HG02938 (cell line): ENCODE measurements at regions not wholly inside any gene's neighbourhood (a gene's known extent, or its start where the extent isn't known, plus 50 kb on each side); places are given as distances from the start of the nearest gene placed in this dataset.

Experiments
- ATAC-seq: cut with Tn5 transposase; IDR thresholded peaks from one replicate; pipeline ENCODE4 v1.9.1; 2021; ENCODE audit warnings: mild to moderate bottlenecking, moderate library complexity; ENCODE audit not compliant: unreplicated experiment

GRCh38 chr2:164306872-164307271 lies 314.4 kb downstream of the GRB14 start:
- no peak for ATAC-seq

GRCh38 chr2:164302786-164303185 lies 318.5 kb downstream of the GRB14 start:
- no peak for ATAC-seq

DNA sequence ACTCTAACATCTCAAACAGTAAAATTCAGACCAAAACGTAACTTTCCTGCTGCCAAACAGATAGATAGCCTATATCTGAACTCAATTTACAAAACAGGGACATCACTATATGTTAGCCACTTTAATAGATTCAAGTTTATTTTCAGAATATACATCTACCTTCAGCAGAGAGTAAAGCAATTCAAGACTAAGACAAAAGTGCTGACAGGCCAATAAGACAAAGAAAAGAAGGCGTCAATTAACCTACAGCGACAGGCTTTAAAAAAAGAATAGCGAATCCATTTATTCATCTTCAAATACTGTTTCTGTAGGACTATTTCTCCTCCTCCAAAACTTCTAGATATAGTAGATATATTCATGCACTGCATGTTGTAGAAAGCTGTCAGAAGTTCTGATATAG lies 333.0 kb downstream of the GRB14 start:
- no peak for ATAC-seq

- no peak for ATAC-seq
Measured at GRCh38 chr2:164287056-164287455, 334.2 kb downstream of the GRB14 start.

- no peak for ATAC-seq
Measured at GRCh38 chr2:164285576-164285975, 335.7 kb downstream of the GRB14 start.

DNA sequence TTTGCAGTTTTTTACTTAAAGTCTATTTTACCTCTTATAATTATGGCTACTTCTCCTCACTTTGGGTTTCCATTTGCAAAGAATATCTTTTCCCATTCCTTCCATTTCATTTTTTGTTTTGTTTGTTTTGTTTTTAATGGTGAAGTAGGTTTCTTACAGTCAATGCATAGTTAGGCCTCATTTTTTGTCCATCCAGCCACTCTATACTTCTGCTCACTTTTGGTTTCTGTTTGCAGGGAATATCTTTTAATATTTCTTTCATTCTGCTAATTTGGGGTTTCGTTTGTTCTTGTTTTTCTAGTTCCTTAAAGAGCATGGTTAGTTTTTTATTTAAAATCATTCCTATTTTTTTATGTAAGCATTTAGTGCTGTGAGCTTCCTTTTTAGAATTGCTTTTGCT lies 339.4 kb downstream of the GRB14 start:
- ATAC-seq = no peak

DNA sequence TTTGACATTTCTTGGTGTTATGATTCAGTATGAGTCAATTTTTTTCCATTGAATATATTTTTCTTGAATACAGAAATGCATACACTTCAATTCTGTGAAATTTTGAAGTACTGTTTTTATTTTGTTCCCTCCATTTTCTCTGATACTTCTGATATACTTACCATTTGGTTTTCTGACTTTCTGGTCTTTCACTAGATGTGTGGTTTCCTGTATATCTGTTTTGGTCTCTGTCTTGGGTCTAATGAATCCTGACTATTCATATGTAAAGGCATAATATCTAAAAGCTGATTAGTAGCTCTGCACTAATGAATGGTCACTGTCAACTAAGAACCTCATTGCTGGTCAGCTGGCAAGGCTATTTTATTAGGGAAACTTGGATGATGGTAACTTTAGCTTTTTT lies 345.6 kb downstream of the GRB14 start:
- no peak for ATAC-seq

GRCh38 chr2:164260506-164260905 lies 360.8 kb downstream of the GRB14 start:
- ATAC-seq = no peak

DNA sequence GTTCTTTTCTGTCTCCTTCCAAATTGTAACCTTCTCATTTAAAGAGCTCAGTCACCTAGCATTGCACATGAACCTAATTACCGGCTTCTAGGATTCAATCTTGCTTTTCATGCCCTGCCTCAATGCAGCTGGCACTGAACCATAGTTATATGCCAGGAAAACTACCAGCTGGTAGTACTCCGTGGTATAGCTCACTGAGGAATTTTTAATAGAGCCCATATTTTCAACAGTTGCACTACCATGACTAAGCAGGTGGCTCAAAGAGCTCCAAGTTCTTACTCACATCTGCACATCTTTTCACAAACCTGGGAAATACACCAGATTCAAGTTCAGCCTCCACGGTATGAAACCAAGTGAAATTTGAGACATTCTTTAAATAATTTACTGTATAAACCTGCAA lies 363.5 kb downstream of the GRB14 start:
- ATAC-seq = no peak

GRCh38 chr2:164252568-164253287 lies 368.6 kb downstream of the GRB14 start:
- peak; percentile 88 for ATAC-seq

DNA sequence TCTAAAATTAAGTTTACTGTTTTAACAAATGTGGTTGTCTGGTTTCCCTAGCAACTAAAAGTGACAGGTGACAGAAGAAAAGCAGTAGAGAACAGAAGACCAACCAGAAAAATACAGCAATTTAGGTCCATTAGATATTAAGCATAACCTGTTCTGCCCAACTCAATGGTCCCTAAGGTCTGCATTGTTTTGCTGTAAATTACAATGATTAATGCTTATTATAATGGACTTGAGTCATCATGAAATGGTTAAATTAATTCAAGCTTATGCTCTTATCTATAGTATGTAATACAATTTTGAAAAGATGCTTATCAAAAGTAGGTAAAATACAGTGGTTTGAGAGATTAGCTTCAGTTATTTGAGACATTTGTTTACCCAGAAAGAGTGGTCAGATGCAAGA lies 378.0 kb downstream of the GRB14 start:
- no peak for ATAC-seq

- no peak for ATAC-seq
Measured at GRCh38 chr2:164242409-164242808, 378.9 kb downstream of the GRB14 start.

- ATAC-seq = no peak
Measured at GRCh38 chr2:164234074-164234473, 387.2 kb downstream of the GRB14 start.

DNA sequence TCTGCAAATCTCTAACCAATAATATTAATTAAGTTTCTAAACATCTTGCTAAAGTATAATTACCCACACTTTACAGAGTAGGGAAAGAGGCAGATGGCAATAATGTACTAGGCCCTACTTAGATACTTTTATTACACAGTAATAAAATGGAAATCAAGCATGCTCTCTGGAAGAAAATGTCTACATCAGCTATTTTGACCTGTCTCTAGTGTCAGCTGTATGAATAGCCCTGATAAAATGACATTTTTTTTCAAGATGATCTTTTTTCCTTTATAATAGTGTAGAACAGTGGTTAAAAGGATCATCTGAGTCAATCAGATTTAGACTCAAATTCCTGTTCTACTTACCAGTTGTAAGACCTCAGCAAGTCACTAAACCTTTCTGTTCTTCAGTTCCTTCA lies 397.3 kb downstream of the GRB14 start:
- ATAC-seq = no peak

- no peak for ATAC-seq
Measured at GRCh38 chr2:164221473-164221872, 399.8 kb downstream of the GRB14 start.

GRCh38 chr2:164220265-164220664 lies 401.0 kb downstream of the GRB14 start:
- no peak for ATAC-seq

DNA sequence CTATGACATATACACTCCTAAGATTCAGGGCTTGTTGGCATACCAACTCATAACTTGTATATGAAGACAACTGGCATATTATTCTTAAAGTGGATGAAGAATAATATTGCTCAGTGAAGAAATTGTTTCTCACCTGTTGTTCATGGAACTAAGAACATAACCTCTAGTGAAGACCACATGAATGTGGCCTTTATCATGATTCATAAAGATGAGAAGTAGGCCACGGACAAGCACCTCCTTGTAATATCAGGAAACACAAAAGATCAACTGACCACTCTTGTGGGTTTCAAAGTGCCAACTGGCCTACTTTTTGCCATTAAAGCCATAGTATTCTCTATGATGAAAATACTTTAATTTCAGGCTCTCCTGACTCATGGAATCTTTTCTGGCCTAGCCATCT lies 407.4 kb downstream of the GRB14 start:
- no peak for ATAC-seq

GRCh38 chr2:164205347-164205746 lies 415.9 kb downstream of the GRB14 start:
- ATAC-seq = no peak

- no peak for ATAC-seq
Measured at GRCh38 chr2:164203131-164203530, 418.2 kb downstream of the GRB14 start.

GRCh38 chr2:164198256-164198655 lies 423.0 kb downstream of the GRB14 start:
- ATAC-seq = no peak

- ATAC-seq = no peak
Measured at GRCh38 chr2:164190700-164191099, 430.6 kb downstream of the GRB14 start.

GRCh38 chr2:164189851-164190250 lies 431.4 kb downstream of the GRB14 start:
- no peak for ATAC-seq

GRCh38 chr2:164187121-164187520 lies 434.2 kb downstream of the GRB14 start:
- ATAC-seq = no peak
